COR-L47 (cell line): ENCODE measurements at regions not wholly inside any gene's neighbourhood (a gene's known extent, or its start where the extent isn't known, plus 50 kb on each side); places are given as distances from the start of the nearest gene placed in this dataset.

Experiments
- DNase-seq: peaks from one replicate; lab custom pipeline; 2025; lab: John Stamatoyannopoulos, UW

DNA sequence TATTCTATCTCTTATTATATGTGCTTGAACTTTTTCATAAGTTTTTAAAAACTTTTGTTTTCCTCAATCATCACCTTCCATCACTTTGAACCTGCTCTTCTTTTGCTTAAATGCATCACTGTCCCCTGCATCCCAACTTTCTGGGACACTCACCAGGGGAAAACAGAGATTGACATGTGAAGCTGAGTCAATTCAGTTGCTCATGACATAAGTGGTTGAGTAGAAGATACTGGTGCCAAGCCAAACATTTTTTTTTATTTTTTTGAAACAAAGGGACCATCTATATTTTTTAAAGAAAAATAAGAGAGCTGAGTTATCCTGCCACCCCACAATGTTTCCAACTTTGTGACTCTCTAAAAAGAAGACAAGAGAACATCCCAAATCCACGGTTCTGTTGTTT, 61.8 kb upstream of the AHR start:
- DNase-seq, result no peak

DNA sequence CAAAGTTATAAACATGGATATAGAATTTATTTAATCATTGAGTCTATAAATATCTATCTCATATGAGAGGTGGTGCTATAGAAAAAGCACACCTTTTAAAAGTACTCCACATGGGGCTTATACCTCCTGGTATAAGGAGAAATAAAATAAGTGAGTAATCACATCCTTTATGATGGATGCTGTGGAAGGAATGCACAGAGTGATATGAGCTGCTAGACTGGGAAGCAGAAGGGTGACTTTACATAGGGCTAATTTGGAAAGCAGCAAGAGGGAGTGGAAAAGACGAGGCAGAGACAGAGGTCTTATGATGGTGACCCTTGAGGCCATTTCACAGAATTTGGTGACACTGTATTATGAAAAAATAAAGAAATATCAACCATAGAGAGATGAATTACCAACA, 59.4 kb upstream of the AHR start:
- no peak for DNase-seq

DNA sequence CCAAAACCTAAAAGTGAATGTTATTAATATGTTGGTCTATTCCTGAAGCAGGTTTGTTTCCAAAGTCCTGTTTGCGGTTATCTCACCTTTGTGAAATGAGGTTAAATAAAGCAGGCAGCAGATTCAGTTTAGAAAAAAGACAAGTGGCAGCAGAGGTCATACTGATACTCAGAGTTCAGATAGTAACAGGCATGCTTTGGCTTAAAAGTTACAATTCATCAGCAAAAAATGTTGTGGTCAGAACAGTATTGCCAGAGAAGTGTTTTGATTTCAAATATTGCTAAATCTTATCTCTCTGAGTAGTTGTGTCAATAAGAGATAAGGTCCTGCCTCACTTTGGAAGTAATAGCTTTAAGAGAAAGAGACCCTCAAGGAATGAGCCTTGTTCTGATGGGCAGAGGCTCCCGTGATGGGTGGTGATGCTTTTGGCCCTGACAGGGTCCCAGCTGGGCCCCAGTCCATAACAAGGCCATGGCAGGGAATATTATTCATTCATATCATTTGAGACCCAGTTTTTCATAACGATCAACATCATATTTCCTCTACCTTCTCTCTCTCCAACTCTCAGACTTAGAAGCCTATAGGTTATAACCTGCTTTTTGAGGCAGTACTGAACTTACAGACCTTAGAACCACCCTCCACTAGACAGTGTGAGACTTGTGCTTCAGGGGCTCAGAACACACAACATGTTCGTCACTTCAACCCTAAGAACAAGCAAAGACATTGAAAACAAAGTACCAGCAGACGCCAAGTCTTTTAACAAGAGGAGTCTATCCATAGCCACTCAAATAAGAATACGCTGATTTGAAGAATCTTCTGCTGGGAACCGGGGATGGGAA, 58.5 kb upstream of the AHR start:
- DNase-seq, result no peak

DNA sequence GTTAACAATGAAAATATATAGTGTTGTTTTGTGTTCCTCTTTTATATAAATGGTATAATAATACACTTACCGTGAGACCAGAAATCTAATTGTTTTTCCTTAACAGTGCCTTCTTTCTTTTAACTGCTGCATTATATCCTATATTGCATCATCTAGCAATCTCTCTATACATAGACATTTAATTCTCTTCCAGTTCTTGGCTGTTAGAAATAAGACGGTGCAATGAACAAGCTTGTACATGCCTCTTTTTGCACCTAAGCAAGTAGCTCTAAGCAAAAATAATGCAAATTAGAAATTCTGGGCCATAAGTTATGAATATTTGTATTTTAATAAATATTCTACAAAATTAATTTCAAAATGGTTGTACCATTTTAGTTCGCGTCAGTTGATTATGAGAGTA, 55.9 kb upstream of the AHR start:
- no peak for DNase-seq

DNA sequence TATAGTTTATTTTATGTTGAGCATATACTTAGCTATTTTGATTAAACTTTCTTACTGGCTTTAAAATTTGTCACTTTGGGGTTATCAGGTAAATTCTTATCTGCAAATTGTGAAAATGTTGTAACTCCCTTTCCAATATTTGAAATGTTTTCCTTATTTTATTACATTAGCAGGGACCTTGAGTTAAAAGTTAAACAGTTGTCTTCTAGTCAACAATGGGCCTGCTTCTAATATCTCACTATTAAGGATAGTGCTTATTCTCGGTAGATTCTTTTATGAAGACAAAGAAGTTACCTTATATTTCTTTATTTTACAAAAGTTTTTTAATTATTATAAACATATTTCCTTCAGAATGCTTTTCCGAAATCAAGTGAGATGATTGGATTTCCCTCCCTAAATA, 53.7 kb upstream of the AHR start:
- no peak for DNase-seq

DNA sequence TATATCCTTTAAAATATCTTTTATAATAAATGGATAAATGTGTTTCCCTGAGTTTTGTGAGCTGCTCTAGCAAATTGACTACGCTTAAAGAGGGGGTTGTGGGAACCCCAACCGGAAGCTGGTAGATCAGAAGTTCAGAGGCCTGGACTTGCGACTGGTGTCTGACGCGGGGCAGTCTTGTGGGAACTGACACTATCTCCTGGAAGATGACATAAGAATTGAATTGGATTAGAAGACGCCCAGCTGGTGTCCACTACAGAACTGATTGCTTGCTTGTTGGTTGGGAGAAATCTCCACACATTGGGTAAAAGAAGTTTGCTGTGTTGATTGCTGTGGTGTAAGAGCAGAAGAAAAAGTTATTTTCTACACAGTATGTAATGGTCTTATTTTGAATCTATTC, 51.1 kb upstream of the AHR start:
- no peak for DNase-seq

DNA sequence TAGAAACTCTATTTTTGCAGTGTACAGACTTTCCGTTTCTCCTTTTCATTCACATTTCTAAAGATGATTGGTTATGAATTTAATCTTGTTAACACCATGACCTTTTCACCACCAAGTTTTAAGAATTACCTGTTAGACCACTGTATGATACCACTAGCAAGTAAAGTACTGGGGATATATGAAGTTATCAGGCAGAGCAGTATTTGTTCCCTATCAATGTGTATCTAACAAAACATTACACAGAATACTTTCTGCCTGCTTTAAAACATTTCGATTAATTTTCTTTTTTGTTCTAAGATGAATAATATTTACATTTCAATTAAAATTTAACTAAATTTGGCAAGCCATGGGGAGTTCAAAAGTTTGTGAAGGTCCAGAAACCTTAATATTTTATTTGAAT, 49.9 kb upstream of the AHR start:
- no peak for DNase-seq
